ENCODE measurements at regions not wholly inside any gene's neighbourhood (a gene's known extent, or its start where the extent isn't known, plus 50 kb on each side); places are given as distances from the start of the nearest gene placed in this dataset.

DNA sequence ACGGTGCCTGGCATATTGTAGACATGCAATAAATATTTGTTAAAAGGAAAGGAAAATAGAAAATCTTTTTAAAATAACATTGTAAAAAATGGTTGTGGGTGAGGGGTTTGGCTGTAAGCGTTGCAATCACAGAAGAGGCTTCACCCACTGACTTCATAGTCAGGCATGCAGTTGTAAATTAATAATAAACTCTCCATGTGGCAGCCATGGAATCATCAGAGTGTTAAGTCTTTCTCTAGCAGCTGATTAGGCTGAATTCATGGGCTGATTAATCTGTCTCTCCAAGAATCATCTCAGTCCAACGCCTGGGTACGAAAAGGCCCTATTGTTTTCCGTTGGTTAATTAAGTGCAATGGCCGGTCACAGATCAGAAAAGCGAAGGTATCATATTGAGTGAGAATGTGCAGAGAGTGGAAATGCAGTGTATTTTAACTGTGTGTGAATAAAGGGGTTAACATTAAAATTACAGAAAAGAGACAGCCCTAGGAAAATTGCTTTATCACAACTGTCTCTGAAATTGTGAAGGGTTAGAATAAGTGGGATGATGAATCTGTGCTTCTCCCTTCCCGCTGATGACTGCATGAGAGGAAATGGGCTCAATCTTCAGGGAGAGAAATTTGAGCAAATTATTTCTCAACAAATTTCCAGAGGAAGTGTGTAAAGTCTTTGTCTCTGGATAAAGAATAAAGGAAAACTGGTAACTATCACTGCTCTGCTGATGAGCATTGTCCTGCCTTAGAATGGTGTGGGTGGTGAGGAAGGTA is 269.0 kb downstream of the FAM76B start:
- in situ Hi-C loops (cut with MboI; ENCODE audit: low sequenced_read_pairs): no loop called here

DNA sequence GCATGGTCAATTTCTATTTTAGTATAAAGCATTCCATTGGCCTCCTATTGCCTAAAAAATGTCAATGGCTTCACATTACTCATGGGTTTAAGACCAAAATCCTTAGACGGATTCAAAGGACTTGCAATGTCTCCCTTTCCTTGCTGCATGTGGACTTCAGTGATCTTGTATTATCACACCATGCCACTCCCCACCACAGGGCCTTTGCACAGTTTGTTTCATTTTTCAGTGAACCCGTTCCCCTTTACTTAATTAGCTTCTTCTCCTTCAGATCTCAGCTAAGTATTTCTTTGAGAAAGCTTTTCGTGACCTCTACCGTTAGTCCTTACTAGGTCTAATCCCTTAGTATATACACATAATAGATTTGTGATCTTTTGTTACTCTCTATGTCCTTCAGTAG is 269.7 kb downstream of the FAM76B start:
- in situ Hi-C loops (cut with MboI; ENCODE audit: low sequenced_read_pairs): no loop called here

DNA sequence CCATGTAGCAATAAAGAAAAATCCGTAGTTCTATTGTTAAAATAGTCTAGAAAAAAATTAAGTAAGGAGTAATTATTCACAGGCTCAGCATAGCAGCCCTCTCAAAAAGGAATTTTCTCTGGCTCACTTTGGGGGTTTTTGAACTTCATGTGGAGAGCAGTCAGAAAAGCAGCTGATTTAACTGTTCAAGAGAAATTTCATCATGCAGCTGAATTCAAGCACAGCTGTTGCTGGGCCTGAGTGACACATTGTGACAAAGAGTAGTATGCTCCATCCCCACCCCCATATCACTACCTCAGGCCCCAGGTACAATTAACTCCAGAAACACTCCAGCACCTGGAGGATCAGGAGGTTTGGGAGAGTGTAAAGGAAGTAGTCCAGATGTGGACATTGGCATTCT is 272.1 kb downstream of the FAM76B start:
- in situ Hi-C loops (cut with MboI; ENCODE audit: low sequenced_read_pairs): no loop called here

DNA sequence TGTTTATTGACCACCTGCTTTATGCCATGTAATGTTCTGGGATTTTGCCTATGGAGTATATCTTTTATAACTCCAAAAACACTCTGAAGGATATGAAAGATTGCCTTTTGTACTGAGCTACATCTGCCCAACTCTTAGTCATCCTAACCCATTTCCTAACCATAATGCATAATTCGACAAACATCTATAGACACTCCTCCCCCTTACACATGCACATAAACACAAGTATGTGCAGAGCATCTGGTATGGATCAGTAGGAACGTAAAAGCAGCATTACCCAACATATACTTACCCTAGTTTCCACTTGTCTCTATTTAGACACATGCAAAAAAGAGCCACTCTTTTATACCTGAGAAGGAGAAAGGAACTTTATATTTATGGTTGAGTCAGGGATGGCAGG is 272.8 kb downstream of the FAM76B start:
- in situ Hi-C loops (cut with MboI; ENCODE audit: low sequenced_read_pairs): no loop called here

DNA sequence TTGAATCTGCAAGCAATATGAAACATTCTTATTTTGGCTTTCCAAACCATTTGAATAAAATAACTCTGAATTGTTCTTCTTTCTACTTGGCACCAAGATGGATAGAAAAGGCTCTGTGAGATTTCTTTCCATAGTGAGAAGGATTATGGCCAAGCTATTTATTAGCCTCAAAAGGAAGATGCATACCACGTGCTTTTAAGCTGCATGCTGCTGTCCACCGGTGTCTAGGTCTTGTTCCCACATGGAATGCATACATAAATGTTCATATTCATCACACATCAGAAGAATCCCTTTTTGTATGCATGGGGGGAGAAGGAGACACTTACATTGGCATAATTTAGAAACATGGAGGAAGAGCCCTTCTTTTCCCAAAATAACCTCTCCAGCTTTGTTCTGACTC is 273.4 kb downstream of the FAM76B start:
- in situ Hi-C loops (cut with MboI; ENCODE audit: low sequenced_read_pairs): no loop called here

DNA sequence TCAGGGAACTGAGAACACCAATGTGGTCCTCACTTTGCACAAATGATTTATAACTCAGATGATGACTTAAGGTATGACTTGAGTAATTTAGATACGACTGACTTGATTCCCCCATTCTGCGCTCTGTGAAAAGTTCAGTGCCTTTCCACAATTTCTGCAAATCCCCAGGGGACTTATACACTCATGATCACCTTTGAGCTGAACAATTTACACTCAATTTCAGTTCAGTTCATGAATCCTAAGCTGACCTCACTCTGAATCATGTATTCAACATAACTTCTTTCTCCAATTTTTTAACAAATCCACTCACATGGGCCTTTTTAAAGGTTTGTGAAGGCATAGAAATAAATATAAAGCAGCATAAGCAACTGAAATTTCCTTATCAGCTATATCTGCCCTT is 274.2 kb downstream of the FAM76B start:
- in situ Hi-C loops (cut with MboI; ENCODE audit: low sequenced_read_pairs): no loop called here

DNA sequence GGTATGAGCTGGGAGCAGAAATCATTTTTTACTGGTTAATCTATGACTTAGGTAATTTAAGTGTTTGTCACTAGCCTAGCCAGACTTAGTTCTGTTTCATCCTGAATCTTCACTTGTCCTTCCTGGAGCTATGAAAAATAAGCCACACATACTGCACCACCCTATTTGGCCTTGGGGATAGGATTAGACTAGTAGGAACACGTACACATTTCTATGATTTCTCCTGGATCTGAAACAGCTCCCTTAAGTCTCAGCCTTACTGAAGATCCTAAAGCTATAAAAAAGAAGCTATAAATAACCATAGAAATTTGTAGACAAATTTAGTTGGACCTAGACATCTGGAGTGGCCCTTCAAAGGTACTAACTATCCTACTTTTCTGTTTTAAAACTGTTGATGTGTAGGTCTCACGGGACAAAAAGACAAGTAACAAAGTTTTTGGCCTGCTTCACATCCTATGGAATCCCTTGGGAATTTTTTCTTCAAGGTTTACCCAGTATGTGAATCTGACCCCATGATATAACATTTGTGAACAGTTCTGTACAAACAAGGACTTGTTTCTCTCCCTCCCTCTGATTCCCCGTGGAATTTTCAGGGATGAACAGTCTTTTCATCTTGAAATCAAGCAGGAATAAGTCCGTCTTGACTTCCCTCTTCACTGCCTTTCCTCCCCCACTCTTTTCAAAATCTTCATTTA is 275.0 kb downstream of the FAM76B start:
- in situ Hi-C loops (cut with MboI; ENCODE audit: low sequenced_read_pairs): no loop called here

DNA sequence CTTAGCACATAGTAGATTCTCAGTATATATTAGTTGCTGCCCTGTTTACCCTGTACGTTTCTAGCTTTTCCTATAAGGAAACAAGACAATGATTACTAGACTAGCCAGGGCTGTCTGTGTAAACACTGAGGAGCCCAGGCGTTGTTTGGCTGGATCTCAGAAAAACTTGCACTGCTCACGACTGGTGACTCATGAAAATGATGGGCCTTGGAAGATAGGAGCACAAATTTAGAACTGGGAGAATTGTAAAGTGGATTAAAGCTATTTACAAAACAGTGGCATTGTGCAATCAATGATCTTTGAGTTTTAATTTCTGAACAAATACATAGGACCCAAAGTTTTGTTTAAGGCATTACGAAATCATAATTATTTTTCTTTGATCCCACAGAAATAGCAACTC is 276.9 kb downstream of the FAM76B start:
- in situ Hi-C loops (cut with MboI; ENCODE audit: low sequenced_read_pairs): no loop called here

DNA sequence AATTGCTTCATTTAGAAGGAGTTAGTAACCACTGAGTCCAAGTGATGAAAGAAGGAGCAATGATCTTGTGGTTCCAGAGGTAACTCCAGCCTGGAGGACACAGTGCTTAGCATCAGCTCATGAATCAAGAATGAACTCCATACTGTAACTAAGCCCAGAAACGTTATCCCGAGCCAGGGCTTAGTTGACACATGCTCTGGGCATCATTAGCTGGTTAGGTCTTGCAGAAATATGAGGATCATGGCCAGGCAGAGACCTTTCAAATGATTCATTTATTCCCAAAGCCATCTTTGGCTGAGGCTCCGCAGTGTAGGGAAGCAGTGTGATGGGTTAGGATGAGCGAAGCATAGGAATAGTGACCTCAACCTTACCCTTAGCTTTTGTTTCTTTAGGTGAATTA is 277.4 kb downstream of the FAM76B start:
- in situ Hi-C loops (cut with MboI; ENCODE audit: low sequenced_read_pairs): no loop called here

DNA sequence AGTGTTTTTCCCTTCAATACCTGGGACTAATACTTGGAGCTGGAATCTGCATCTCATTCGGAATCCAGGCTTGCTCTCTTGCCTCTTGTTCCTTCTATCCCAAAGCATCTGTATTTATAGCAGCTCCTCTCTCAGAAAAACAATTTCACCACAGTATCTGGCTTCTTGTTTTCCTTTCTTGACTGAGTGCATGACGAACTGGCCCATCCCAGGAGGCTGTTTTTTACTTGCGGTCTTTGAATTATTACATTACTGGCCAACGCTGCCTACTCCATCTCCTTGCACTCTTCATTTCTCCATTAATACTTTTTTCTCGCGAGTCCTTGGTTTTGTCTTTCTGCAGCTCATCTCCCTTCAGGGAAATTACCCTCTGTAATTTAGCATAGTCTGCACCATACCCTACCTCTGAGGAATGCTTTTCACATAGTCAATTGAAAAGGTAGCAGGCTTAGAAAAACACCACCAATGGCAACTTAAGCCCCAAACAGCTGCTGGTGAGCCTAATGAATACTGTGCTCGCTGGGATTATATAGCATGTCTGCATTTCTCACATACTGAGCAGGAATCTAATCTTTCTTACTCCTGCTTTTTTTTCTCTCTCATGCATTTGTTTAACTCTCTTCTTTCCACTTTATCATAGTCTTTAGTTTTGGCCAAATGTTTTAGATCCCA is 277.4 kb upstream of the SESN3 start:
- in situ Hi-C loops (cut with MboI; ENCODE audit: low sequenced_read_pairs): no loop called here

DNA sequence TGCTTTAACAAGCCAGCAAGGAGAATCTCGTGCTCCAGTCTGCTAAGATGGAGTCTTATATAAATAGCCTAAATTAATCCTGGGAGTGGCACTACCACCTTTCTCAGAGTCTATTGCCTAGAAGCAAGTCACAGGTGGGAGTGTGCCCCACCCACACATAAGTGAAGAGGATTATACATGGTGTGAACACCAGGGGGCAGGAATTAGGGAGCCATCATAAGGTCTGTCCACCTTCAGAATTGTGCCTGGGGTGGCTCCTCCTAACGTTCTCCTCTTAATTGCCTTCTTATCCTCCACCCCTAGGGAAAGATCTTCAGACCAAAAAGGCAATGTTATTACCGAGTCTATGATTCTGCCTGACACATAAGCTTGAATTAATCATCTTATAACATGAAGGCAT is 276.8 kb upstream of the SESN3 start:
- in situ Hi-C loops (cut with MboI; ENCODE audit: low sequenced_read_pairs): no loop called here

DNA sequence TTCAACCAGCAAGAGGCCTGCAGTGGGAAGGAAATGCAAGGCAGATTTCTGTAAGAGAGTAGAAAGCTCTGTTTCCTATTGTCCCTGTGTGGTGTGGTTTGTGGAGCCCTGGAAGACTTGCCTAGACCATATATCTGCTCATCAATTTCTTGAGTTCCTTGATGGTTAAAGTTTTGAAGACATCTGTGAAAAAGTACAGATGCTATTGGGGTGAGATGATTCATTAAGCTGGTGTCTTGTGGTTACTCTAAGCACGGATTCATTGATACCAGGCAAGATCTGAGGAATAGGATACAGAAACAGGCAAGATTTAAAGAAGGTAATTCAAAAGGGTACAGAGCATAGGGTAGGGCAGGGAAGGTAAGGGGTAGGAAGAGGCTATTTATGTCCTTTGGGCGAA is 275.8 kb upstream of the SESN3 start:
- in situ Hi-C loops (cut with MboI; ENCODE audit: low sequenced_read_pairs): no loop called here

DNA sequence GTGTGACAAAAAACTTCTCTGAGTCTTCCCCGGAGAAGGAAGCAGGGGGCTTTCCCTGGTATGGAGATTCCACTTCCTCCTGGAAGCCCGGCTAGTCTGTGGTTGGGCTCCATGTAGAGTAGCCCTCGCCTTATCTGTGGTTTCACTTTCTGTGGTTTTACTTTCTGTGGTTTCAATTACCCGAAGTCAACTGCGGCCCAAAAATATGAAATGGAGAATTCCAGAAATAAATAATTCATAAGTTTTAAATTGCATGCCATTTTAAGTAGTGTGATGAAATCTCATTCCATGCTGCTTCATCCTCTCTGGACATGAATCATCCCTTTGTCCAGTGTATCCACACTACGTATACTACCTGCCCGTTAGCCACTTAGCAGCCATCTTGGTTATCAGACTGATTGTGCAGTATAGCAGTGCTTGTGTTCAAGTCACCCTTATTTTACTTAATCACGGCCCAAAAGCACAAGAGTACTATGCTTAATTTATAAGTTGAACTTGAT is 275.0 kb upstream of the SESN3 start:
- in situ Hi-C loops (cut with MboI; ENCODE audit: low sequenced_read_pairs): no loop called here

DNA sequence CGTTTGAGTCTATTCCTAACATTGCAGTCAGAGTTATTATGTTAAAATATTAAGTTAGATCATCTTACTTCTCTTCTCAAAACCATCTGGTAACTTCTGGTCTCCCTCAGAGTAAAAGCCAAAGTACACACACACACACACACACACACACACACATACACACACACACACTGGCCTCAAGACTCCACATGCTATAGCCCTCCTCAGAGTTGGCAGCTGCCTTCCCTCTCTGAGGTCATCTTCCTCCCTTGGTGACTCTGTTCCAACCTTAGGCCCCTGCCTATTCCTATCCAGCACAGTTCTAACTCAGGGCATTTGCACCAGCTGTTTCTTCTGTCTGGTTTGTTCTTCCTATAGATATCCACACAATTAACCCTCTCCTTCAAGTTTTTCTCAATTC is 272.0 kb upstream of the SESN3 start:
- in situ Hi-C loops (cut with MboI; ENCODE audit: low sequenced_read_pairs): no loop called here

DNA sequence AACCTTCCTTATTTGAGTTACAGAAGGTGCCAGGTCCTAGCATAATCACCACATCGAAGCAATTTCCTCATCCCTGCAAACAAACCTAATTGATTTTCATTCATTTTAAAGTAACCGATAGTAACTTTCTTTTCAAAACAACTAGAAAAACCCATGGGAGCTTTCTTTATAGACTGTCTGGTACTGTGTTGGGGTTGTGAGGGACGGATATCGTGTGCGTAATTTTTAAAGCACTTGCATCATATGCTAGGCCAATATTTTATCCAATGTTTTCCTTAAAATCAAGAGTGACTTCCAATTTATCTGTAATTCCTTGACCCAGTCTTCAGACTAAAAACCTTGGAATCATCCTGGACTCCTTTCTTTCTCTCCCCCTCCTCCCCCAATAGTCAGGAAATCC is 271.5 kb upstream of the SESN3 start:
- in situ Hi-C loops (cut with MboI; ENCODE audit: low sequenced_read_pairs): no loop called here

DNA sequence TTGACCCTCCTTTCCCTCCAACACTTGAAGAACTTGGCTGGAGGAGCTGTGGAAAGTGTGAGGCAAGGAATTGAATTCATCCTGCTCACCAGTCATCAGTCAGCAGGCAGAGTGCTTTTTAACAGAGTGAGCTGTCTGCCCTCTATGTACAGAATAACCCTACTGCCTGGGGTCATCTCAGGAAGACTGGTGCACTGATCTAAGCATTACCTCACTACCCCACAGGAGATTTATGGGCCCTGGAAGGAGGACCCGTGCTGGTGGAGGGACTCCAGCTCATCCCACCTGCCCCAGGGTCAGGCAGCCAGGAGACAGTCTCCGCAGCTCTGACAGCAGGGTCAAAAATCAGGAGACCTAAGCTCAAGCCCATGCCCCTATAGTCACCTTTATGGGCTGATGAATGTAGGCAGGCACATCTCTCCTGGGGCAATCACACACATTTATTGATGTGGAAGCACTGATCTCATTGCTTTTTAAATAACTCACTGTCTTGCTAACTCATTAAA is 270.8 kb upstream of the SESN3 start:
- in situ Hi-C loops (cut with MboI; ENCODE audit: low sequenced_read_pairs): no loop called here

DNA sequence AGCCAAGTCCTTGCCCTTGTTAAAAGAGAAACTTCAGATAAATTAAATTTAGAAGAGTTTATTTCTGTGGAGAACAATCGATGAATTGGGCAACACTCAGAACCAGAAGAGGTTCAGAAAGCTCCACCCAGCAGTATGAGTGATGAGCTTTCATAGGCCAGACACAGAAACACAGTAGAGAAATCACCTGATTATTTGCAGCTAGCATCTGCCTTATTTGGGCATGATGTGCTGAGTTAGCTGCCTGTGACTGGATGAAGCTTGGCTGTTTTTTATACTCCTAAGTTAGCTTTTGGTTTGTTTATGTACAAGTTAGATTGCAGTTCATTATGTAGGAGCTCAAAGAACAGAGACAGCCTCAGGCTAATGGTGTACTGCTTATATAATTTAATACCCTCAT is 269.5 kb upstream of the SESN3 start:
- in situ Hi-C loops (cut with MboI; ENCODE audit: low sequenced_read_pairs): no loop called here

DNA sequence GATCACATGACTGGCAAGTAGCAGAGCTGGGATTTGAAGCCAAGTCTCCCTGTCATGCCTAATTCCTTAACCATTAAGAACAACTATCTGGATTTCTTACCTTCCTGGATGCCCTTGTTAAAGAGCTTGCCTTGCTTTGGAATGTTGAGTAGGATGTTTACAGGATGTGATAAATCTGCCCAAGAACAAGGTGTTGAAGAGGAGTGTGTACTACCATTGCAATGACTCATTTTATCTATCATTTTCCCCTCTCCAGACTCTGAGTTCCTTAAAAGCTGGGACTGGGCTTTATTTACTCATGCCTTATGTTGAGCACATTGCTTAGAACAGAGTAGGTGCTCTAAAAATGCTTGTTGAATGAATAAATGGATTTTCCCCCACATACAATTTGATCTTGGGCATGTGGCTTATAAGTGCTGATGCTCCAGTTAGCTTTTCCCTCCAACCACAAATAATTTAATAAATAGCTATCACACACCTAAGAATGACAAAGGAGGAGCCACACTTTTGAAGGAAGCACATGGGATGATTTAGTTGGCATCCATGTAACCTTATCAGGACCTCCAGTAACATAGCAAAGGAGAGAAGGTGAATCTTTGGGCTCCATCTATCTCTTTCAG is 268.6 kb upstream of the SESN3 start:
- in situ Hi-C loops (cut with MboI; ENCODE audit: low sequenced_read_pairs): no loop called here

DNA sequence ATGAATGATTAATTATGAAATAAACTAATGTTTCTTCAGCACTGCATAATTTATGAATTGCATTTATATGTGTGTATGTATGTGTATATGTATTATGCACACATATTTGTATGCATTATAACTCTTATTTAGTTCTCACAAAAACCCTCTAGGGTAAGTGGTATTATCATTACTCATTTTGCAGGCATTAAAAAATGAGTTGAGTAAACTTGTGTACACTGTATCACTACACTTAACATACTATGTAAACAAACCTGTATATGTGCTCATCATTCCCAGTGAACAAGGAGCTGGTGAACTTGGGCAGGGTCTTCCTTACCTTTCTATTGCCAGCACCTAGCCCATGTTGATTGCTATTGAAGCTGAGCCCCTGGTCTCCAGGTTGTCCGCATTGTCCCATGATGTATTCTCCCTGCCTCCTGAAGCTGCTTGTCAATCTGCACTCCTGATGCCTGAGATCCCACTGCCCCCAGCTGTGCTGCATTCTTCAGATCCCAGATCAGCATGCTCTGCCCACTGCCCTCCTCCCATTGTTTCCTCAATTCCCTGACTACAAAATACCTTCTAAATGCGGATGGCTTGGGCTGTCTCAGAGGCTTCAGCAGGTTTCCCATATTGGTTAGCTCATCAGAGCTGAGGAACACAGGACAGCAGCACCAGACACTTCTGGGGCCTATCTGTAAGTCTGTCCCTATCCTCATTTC is 267.9 kb upstream of the SESN3 start:
- in situ Hi-C loops (cut with MboI; ENCODE audit: low sequenced_read_pairs): no loop called here

DNA sequence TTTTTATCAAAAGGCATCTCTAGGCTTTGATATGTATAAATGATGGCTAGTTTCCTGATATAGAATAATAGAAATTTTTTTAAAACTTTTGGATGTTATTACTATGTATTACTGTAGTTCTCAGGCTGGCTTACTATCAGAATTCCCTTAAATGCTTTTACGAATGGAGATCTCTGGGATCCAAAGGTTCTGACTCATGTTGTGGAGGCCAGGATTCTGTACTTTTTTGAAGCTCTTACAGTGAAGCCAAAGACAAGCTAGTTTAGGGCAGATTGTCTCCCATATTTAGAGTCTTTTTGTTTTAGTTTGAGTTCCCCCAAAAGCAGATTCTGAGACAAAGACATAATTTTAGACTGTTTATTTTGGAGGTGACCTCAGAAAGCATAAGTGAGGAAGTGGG is 265.9 kb upstream of the SESN3 start:
- in situ Hi-C loops (cut with MboI; ENCODE audit: low sequenced_read_pairs): no loop called here

DNA sequence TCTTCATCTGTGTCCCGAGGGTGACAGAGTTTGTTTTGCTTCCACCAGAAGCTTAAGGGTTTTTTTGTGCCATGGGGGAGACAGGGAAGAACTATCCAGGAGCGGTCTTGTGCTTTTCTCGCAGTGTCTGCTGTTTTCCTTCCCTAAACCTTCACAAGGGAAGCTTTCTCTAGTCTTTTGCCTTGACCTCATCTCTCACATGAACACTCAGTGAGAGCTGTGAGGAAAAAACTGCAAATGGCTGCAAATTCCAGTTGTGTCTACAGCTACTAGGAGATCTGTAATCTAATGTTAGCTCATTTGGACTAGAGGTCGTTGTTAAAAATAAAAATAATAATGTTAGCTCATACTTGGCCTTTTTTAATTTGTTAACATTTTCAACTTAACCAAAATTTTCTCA is 264.7 kb upstream of the SESN3 start:
- in situ Hi-C loops (cut with MboI; ENCODE audit: low sequenced_read_pairs): no loop called here
